ENCODE measurements at regions not wholly inside any gene's neighbourhood (a gene's known extent, or its start where the extent isn't known, plus 50 kb on each side); places are given as distances from the start of the nearest gene placed in this dataset.

DNA sequence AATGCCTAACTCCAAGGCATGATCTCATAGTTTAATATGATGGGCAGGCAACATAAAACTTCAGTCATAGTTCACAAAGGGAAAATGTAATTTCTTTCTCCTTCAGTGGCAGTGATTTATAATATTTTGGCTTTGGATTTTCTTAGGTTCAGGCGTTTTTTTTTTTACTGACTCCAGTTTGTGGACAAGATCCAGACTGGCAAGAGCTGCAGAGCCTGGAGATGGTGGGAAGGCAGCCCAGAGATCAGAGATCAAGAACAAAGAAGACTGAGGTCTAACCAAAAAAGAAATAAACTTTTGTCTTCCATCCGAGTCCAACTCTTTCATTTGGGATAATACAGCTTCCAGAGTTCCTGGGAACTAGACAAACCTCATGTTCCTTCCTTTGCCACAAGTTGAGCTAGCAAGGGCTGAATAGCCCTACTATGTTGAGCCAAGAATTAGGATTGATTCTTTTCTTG lies 215.3 kb upstream of the SETBP1 start:
- TF ChIP-seq POLR2A (IDR thresholded peaks at IDR 0.05; ENCODE audit: extremely low read depth, insufficient read length): no peak
- TF ChIP-seq, protein P1, sequence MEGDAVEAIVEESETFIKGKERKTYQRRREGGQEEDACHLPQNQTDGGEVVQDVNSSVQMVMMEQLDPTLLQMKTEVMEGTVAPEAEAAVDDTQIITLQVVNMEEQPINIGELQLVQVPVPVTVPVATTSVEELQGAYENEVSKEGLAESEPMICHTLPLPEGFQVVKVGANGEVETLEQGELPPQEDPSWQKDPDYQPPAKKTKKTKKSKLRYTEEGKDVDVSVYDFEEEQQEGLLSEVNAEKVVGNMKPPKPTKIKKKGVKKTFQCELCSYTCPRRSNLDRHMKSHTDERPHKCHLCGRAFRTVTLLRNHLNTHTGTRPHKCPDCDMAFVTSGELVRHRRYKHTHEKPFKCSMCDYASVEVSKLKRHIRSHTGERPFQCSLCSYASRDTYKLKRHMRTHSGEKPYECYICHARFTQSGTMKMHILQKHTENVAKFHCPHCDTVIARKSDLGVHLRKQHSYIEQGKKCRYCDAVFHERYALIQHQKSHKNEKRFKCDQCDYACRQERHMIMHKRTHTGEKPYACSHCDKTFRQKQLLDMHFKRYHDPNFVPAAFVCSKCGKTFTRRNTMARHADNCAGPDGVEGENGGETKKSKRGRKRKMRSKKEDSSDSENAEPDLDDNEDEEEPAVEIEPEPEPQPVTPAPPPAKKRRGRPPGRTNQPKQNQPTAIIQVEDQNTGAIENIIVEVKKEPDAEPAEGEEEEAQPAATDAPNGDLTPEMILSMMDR (IDR thresholded peaks at IDR 0.05; ENCODE audit: low read depth, low read length): no peak
- TF ChIP-seq, protein P2, sequence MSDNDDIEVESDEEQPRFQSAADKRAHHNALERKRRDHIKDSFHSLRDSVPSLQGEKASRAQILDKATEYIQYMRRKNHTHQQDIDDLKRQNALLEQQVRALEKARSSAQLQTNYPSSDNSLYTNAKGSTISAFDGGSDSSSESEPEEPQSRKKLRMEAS (IDR thresholded peaks at IDR 0.05; ENCODE audit: low read depth, low read length): no peak
